ENCODE measurements at regions not wholly inside any gene's neighbourhood (a gene's known extent, or its start where the extent isn't known, plus 50 kb on each side); places are given as distances from the start of the nearest gene placed in this dataset.
A peak's percentile ranks its signal among the peaks of the same experiment; 100 is the strongest.

DNA sequence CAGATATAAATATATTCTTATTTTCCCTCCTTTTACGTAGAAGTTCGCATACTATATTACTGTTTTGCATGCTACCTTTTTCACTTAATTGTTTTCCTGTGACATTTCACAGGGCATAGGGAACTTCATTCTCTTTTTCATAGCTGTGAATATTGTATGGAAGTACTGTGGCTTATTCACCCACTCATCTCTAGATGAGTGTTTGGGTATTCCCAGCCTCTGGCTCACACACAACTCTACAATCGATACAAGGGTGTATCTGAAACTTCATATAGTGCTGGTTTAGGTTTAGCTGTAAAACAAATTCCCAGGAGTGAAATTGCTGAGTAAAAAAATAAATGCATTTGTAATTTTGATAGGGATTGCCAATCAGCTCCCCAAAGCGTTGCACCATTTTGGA is 55.3 kb upstream of the MAGI1 start:
- no TSS peak for BruUV-seq (replicated peaks)
- dilution Hi-C loops (cut with MboI; ENCODE audit: extremely low pct_ligation_motif_present, low sequenced_read_pairs) (no loop called here), intact Hi-C loops (cut with micrococcal nuclease) (no loop called here)
- Histone ChIP-seq H3K9me3 (replicated peaks; ENCODE audit: control insufficient read depth, insufficient read depth, low read length) (no peaks in the 10 kb centered on the region), H3K79me2 (ENCODE audit: control insufficient read depth, insufficient read depth, low read length) (no peaks in the 10 kb centered on the region), H2AFZ (ENCODE audit: low read depth, low read length) (no peak overlapping the region), H3K4me3 (replicated peaks in 1 of 3; ENCODE audit: insufficient read depth in 1 of 3, low read depth in 1 of 3, low read length in 3 of 3) (no peak overlapping the region), H3K36me3 (ENCODE audit: control insufficient read depth in 2 of 2, extremely low read depth in 1 of 2, insufficient read depth in 2 of 2, low read length in 2 of 2) (no peaks in the 10 kb centered on the region), H3K4me1 (ENCODE audit: control insufficient read depth, extremely low read depth, insufficient read depth, low read length) (no peaks in the 10 kb centered on the region), H3K9ac (replicated peaks; ENCODE audit: extremely low read depth, insufficient read depth, low read length) (no peak overlapping the region), H3K4me2 (ENCODE audit: insufficient read depth, low read length) (no peak overlapping the region), H3K27ac (ENCODE audit: insufficient read depth, low read depth, low read length) (no peak overlapping the region), H3K9me1 (replicated peaks; ENCODE audit: control insufficient read depth, extremely low read depth, insufficient read depth, low read length) (no peaks in the 10 kb centered on the region), H3K27me3 (ENCODE audit: control insufficient read depth in 2 of 2, insufficient read depth in 2 of 2, low read length in 2 of 2) (peaks cover 6 to 13% of the 10 kb centered on the region in 2 experiments), H4K20me1 (replicated peaks; ENCODE audit: control insufficient read depth, extremely low read depth, insufficient read depth, low read length) (no peaks in the 10 kb centered on the region)
- no peak for DNase-seq (ENCODE audit: low read depth, low spot score)
- no peak for TF ChIP-seq GATA2 (IDR thresholded peaks at IDR 0.05; ENCODE audit: insufficient read depth, insufficient read length, low read depth, low read length)
- FAIRE-seq, result no peak
- CTCF ChIA-PET, result no interaction called here
- POLR2A ChIA-PET, result no interaction called here

DNA sequence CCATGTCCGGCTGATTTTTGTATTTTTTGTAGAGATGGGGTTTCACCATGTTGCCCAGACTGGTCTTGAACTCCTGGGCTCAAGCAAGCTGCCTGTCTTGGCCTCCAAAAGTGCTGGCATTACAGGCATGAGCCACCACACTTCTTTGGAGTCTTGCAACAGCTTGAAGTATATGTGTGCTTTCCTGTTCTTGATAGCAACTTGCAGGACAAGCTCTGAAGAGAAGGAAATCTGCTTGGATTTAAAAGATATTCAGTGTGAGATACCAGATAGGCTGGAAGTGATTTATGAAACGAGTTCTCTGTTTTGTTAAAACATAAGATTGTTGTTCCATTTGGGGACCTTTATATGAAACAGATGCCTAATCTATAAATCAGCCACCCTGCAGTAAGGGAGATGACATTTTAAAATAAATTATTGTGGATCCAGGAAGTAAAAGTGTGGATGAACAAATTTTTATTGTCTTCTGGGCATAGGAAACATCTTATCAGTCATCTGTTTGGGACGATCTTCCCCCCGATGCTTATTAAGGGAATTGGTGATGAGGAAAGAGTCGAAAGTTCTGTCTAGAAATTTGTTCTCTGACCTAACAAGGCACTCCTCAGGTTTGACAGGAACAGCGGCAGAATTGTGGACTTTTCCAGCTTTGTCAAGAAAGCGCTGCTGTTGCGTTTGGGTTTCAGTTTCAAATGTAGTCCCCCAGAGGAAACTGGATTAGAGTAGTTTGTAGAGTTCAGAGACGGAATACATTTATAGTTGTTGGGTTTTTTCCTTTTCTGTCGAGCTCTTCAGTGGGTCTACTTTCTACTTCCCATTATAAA is 53.7 kb upstream of the MAGI1 start:
- DNase-seq (ENCODE audit: low read depth, low spot score) (no peak), FAIRE-seq (no peak)
- Histone ChIP-seq H3K9me1 (replicated peaks; ENCODE audit: control insufficient read depth, extremely low read depth, insufficient read depth, low read length) (no peaks in the 10 kb centered on the region), H3K36me3 (ENCODE audit: control insufficient read depth in 2 of 2, extremely low read depth in 1 of 2, insufficient read depth in 2 of 2, low read length in 2 of 2) (no peaks in the 10 kb centered on the region), H3K4me1 (ENCODE audit: control insufficient read depth, extremely low read depth, insufficient read depth, low read length) (no peaks in the 10 kb centered on the region), H3K9me3 (replicated peaks; ENCODE audit: control insufficient read depth, insufficient read depth, low read length) (no peaks in the 10 kb centered on the region), H3K27me3 (ENCODE audit: control insufficient read depth in 2 of 2, insufficient read depth in 2 of 2, low read length in 2 of 2) (peaks cover 2 to 5% of the 10 kb centered on the region in 2 experiments), H3K27ac (ENCODE audit: insufficient read depth, low read depth, low read length) (no peak overlapping the region), H3K4me2 (ENCODE audit: insufficient read depth, low read length) (no peak overlapping the region), H3K4me3 (replicated peaks in 1 of 3; ENCODE audit: insufficient read depth in 1 of 3, low read depth in 1 of 3, low read length in 3 of 3) (no peak overlapping the region), H3K9ac (replicated peaks; ENCODE audit: extremely low read depth, insufficient read depth, low read length) (no peak overlapping the region), H2AFZ (ENCODE audit: low read depth, low read length) (peak overlapping the region; percentile 57), H3K79me2 (ENCODE audit: control insufficient read depth, insufficient read depth, low read length) (no peaks in the 10 kb centered on the region), H4K20me1 (replicated peaks; ENCODE audit: control insufficient read depth, extremely low read depth, insufficient read depth, low read length) (no peaks in the 10 kb centered on the region)
- ChIA-PET CTCF (interaction anchor here (0.8 to 1.2 kb wide), 3 partner anchors 9 to 47 kb away, joined by 3 to 4 read pairs (median 3); no protein-coding TSS in a partner anchor), POLR2A (no interaction called here)
- dilution Hi-C loops (cut with MboI; ENCODE audit: extremely low pct_ligation_motif_present, low sequenced_read_pairs), result no loop called here
- intact Hi-C loops (cut with micrococcal nuclease), result no loop called here
- TF ChIP-seq EZH2 (IDR thresholded peaks at IDR 0.05; ENCODE audit: borderline replicate concordance, low read depth, low read length, severe bottlenecking), result no peak
- TF ChIP-seq FOS (IDR thresholded peaks at IDR 0.05; ENCODE audit: borderline replicate concordance, insufficient read depth, low read length), result no peak
- TF ChIP-seq, protein P1, sequence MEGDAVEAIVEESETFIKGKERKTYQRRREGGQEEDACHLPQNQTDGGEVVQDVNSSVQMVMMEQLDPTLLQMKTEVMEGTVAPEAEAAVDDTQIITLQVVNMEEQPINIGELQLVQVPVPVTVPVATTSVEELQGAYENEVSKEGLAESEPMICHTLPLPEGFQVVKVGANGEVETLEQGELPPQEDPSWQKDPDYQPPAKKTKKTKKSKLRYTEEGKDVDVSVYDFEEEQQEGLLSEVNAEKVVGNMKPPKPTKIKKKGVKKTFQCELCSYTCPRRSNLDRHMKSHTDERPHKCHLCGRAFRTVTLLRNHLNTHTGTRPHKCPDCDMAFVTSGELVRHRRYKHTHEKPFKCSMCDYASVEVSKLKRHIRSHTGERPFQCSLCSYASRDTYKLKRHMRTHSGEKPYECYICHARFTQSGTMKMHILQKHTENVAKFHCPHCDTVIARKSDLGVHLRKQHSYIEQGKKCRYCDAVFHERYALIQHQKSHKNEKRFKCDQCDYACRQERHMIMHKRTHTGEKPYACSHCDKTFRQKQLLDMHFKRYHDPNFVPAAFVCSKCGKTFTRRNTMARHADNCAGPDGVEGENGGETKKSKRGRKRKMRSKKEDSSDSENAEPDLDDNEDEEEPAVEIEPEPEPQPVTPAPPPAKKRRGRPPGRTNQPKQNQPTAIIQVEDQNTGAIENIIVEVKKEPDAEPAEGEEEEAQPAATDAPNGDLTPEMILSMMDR (IDR thresholded peaks at IDR 0.05; ENCODE audit: extremely low read depth in 1 of 2, insufficient read depth in 1 of 2, low read depth in 1 of 2, low read length in 2 of 2), result no peak
- no peak for TF ChIP-seq POLR2A (IDR thresholded peaks at IDR 0.05; ENCODE audit: low read depth, low read length)
- TF ChIP-seq, protein P2, sequence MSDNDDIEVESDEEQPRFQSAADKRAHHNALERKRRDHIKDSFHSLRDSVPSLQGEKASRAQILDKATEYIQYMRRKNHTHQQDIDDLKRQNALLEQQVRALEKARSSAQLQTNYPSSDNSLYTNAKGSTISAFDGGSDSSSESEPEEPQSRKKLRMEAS (IDR thresholded peaks at IDR 0.05; ENCODE audit: insufficient read depth, insufficient read length), result no peak
- no TSS peak for BruUV-seq (replicated peaks)
